ENCODE measurements at regions not wholly inside any gene's neighbourhood (a gene's known extent, or its start where the extent isn't known, plus 50 kb on each side); places are given as distances from the start of the nearest gene placed in this dataset.

DNA sequence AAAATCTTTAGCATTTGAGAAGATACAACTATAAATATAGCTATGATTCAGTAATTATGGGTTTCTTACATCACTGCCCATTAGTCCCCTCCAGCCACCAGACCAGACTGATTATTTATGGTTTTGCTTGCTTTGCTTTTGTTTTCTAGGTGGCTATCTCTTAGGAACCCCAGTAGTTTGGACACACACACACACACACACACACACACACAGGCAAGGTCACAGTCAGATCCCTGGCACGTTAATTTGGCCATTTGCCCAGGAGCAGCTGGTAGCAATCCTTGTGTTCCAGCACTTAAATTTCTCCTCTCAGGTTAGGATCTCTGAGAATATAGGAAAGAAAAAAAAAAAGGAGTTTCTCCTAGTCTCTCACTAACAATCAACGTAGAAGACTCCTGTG is 90.2 kb upstream of the RESF1 start:
- peak; percentile 21 for DNase-seq (ENCODE audit: low read depth)

DNA sequence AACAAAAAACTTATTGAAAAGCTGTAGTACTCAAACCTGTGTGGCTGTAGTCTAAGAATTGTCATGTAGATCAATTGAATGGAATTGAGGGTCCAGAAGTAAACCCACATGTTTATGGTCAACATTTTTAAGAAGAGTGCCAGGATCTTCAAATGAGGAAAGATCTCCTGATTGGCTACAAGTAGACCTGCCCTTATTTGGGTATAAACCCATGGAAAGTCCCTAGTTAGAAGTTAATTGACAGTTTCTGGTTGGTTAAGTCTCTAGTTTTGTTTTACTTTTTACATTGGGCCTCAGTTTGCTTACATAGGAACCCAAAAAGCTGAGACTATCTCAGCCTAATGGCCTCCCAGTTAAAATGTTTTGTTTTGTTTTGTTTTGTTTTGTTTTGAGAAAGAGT is 91.9 kb upstream of the RESF1 start:
- no peak for DNase-seq (ENCODE audit: low read depth)

DNA sequence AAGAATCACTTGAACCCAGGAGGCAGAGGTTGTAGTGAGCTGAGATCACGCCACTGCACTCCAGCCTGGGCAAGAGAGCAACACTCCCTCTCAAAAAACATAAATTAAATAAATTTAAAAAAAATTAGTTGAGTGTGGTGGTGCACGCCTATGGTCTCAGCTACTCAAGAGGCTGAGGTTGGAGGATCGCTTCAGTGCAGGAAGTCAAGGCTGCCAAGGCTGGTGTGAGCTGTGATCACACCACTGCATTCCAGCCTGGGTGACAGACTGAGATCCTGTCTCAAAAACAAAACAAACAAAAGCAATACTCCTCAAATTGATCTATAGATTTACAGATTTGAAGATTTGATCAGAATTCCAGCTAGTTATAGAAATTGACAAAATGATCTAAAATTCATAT is 92.7 kb upstream of the RESF1 start:
- DNase-seq (ENCODE audit: low read depth) = no peak

DNA sequence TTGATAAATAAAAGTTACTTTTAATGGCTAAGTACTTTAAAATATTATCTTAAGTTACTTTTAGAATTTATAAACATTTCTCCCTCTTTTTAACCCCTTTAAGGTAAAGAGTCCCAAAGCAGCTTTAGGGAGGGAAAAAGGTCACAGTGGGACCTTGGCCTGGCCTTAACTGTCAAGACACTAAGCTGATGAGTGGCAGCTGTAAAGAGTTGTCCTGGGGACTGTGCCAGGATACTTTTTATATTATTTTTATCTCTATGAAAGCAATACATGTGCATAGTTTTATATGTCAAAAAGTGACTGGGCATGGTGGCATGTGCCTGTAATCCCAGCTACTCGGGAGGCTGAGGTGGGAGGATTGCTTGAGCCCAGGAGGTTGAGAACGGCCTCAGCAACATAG is 94.2 kb upstream of the RESF1 start:
- DNase-seq (ENCODE audit: low read depth) = no peak

DNA sequence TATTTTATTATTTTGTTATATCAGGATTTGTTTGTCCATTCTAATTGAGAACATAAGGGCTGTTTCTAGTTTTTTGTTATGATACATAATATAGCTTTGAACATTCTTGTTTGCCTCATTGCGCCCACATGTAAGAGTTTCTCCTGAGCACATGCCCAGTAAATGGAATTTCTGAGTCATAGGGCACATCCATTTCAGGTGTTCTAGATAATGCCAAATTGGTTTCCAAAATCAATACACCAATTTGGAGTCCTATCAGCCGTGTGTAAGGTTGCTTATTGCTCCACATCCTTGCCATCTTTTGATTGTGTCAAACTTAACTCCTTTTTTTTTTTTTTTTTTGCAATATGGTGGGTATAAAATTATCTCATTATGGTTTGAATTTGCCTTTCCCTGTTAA is 97.9 kb upstream of the RESF1 start:
- DNase-seq (ENCODE audit: low read depth) = no peak

DNA sequence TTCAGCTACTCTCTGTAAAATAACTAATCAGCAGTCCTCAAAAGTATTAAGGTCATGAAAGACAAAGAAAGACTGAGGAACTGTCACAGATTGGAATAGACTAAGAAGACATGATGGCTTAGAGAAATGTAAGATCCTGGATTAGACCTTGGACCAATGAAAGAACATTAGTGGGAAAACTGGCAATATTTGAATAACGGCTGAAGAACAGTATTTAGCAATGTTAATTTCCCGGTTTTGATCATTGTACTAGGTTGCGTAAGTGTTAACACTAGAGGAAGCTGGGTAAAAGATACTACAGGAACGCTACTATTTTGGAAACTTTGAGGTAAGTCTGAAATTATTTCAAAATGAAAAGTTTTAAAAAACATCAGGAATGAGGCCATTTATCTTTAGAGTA is 98.8 kb upstream of the RESF1 start:
- DNase-seq (ENCODE audit: low read depth) = no peak

DNA sequence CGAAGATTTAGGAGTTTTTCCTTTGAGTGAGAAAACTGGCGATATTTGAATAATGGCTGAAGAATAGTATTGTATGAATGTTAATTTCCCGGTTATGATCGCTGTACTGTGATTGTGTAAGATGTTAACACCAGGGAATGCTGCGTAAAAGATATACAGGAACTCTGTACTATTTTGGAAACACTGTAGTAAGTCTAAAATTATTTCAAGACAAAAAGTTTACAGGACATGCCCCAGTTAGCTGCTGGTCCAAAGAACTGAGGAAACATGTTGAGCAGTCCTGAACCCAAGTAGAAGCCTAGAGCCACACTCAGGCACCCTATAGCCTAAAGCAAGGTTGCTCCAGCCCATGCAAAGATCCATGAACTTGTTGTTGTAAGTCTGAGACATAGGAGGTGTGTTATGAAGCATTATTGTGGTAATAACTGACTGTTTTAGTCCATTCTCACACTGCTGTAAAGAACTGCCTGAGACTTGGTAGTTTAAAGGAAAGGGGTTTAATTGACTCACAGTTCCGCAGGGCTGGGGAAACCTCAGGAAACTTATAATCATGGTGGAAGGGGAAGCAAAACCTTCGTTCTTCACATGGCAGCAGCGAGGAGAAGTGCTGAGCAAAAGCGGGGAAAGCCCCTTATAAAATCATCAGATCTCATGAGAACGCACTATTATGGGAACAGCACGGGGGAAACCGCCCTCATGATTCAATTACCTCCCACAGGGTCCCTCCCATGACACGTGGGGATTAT is 99.8 kb upstream of the RESF1 start:
- DNase-seq (ENCODE audit: low read depth) = no peak

DNA sequence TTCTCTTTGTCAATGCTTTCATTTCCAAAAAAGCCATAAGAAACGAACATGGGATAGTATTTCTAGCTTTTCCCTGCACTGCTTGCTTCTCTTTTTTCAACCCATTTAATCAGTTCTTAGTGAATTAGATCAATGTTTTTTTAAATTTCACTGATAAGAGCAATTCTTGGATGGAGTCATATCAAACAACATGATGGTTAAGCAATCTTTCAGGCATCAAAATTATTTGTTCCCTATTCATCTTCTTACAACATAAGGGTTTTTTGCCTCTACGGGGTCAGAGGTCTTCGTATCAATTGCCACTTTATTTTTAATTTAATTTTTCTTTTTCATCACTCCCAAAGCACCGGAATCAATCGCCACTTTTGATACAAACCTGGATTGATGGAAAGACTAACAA is 103.8 kb upstream of the RESF1 start:
- DNase-seq (ENCODE audit: low read depth) = no peak

DNA sequence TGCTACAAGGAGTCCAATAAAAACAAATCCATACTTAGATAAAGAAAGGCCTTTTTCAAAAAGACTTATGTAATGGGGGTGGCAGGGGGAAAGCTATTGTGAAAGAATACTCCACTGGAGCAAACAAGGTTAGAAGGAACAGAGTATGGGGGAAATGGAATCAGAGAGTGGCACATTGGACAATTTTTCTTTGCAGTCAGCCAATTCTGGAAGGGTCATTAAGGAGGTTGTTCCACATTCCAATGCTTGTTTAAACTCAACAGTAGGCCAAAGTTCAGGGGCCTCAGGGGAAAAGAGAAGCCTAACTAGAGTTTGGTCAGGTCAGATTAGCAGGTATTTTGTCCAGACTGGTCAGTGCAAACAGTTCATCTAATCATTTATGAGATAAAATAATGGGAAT is 105.2 kb upstream of the RESF1 start:
- DNase-seq (ENCODE audit: low read depth) = no peak

DNA sequence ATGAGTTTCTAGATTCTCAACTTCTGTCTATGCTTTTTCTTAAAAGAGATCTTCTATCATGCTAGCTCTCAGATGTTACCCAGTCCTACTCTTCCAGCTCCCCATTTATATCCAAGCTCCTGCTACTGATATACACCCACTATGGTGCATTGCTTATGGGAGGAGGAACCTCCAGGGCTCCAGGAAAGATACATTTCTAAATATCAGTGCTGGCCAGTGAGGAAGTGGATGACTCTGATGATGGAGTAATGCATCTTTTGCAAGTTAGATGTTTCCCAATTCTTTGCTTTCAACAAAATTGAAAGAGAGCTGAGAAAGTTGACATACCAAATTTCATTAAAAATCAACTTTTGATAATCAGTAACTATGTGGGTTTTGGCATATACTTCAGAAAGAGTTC is 105.7 kb upstream of the RESF1 start:
- no peak for DNase-seq (ENCODE audit: low read depth)

DNA sequence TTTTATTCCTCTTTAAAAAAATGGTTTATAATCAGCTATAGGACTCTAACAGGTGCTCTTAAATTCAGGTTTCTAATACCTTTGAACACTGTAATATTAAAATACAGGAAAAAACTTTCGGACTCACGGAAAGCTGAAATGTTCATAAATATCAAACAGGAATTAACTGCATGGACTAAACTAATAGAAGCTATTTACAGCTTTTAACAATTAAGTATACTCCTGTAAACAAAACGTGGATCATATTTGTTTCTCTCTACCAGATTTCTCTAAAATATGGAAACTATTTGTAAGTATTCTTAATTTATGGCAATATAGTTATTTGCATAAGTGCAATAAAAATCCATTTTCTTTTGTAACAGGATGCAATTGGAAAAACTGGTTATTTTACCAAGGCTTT is 108.9 kb upstream of the RESF1 start:
- DNase-seq (ENCODE audit: low read depth) = no peak

DNA sequence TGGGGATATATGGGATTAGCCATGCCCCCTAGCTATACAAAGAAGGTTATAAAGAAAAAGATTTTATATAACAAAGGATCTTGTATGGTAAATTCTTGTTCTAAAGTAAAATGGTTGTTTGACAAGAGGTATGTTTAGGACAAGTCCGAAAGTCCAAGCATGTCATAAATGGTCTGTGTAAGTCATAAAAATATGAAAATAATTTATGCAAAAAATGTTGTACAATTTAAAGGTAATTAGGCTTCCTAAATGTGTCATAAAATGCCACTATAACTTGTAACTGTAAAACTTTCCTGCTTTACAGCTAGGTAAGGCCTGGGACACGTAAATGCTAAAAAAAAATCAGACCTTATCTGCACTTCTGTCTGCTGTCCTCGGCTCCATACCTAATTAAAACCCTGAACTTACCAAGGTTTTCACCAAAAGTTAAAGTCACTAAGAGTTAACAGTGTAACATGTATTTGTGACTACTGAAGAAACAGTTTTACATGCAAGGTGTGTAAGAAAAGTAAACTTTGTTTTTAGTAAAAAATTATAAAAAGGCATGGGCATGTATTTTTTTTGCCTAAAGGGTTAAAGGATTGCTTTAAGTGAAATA is 110.0 kb upstream of the RESF1 start:
- no peak for DNase-seq (ENCODE audit: low read depth)

DNA sequence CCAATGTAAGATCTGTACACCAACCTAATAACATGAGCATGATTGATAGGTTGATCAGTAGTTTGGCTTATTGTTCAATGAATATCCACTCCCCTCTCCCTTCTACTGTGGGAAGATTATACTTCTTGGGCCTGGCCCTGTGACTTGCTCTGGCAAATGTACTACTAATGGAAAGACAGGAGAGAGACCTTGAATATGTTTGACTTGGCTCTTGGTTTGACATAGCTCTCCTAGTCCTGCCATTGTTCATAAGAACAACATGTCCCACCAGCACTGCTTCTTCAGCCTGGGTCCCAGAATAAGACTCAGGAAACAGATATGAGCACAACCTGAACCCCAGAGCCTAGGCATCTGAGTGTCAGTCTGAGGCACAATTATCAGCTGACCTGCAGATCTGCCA is 112.8 kb upstream of the RESF1 start:
- DNase-seq (ENCODE audit: low read depth) = no peak

DNA sequence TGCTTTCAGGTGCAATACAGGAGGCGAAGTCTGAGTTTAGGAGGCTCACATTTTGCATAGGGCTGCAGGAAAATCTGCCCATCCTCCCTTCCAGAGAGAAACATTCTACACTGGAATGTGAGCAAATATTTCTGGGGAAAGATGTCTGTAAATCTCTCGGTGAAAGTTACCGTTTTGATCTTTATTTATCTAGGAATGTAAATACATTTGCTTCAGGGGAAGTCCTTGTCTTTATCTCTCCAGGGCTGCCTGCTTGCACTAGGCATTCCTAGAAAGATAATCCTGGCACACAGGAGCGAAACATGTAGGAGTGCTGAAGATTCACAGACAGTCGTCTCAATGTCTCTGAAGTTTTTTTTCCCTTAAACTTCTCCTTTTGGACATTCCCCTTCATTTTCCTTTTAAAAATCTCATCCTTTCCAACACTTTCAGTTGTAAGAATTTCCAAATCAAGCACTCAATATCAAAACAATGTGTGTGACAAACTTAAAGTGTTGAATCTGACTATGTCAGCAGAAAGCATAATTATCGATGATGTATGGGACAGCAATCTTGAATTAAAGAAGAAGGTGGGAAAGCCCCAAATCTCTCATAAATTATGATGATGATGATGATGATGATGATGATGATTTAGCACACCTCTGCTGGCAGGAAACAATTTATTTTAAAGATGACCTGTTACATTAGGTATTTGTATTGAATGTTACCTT is 113.4 kb upstream of the RESF1 start:
- DNase-seq (ENCODE audit: low read depth) = no peak

DNA sequence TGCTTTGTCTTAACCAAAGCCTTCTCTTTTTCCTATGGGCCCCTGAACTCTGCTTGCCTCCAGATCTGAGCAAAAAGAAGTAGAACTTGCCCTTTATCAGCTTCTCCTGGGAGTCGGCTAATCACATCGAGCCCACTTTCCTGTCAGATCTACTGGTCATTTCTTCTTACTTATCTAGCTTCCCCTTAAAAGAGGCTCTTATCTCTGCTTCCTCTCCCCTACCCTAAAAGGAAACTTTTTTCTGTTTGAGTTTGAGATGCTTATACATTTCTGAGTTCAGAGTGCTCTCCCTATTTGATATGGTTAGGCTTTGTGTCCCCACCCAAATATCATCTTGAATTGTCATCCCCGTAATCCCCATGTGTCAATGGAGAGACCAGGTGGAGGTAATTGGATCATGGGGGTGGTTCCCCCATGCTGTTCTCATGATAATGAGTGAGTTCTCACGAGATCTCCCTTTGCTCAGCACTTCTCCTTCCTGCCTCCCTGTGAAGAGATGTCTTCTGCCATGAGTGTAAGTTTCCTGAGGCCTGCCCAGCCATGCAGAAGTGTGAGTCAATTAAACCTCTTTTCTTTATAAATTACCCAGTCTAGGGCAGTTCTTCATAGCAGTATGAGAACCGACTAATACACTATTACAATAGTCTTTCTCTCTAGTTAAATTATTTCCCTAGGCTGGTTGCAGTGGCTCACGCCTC is 114.7 kb upstream of the AMN1 start:
- DNase-seq (ENCODE audit: low read depth) = no peak

DNA sequence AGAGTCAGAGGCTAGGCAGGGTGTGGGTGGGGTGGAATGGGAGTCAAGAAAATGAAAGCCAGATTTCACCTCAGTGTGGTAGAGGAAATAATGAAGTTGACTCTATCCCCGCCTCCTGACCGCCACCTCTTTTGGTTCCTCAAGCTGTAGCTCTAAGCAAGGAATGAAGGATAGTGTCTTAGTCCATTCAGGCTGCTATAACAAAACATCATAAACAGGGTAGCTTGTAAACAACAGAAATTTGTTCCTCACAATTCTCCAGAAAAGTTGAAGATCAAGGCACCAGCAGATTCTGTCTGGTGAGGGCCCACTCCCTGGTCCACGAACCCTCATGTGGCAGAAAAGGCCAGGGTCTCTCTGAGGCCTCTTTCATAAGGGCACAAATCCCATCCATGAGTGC is 109.1 kb upstream of the AMN1 start:
- DNase-seq (ENCODE audit: low read depth) = no peak

DNA sequence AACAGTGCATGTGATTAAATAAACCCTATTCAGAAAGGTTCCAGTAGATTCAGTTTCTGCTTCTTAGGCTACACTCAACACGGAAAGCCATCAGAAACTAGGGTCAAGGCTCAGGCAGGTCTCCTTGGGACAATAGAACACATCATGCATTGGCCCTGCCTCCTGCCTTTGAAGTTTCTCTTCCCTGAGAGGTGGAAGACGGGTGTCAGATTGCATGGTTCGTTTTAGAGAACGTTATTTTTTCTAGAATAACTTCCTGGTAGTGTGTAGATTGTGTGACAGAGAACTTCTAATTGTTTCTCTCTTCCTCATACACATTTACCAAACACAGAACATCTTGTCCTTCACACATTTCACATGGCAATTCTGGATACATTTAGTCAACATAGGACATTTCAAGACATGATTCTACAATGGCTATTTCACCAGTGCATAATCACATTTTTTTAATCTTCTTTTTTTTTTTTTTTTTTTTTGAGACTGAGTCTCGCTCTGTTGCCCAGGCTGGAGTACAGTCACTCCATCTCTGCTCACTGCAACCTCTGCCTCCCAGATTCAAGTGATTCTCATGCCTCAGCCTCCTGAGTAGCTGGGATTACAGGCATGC is 106.6 kb upstream of the AMN1 start:
- no peak for DNase-seq (ENCODE audit: low read depth)

DNA sequence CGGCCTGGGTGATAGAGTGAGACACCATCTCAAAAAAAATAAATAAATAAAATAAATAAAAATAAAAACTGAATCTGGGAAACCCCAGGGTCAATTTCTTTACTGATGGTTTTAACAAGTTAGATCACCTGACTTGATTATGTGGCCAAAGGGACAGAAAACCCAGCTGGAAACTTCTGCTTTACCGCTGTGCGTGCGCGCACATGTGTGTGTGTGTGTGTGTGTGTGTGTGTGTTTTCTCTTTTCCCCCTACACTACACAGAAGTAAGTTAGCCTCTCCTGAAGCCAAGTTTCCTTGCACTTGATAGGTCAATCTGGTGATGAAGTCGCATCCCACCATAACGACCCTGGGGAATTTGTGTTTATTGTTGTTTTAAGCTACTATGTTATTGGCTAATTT is 105.3 kb upstream of the AMN1 start:
- no peak for DNase-seq (ENCODE audit: low read depth)

DNA sequence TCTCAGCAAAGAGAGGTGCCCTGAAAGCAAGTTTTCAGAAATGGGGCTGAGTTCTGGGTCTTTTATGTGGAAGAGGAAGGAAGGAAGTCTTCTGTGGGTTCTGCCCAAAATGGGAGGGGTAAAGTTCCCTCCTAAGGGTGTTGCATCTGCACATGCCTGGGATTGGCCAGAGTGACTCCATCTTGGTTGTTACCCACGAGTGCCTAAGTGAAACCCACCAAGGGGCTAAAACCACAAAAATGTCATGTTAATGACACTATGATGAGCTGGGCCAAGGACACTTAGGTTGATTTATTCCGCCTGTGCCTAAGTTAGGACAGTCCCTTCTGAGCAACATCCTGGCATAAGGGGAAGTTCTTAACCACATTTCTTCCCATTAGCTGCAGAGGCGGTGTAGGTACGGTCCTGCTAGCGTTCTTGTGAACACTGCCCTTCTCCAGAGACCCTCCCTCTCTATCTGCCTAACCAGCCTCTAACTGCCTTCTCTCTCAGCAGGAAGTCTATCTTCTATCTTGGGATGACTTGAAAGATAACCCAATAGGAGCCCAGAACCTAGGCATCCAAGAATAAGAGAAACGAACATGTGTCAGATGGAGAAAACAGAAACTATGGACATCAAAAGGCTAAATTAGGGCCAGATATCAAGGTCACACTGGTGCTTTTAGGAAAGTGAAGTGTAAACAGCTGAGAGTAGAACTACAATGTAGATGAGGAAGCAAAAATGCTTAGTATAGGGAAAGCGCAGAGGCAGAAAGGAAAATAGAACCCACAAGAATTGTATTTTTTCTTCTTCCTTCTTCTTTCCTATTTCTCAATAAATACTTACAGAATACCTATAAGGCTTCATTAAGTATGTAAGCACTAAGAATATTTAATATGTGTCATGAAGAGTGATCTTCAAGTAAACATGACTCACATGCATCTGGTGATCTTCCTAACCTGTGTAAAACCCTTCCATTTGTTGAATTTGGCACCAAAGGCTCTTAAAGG is 104.2 kb upstream of the AMN1 start:
- no peak for DNase-seq (ENCODE audit: low read depth)

DNA sequence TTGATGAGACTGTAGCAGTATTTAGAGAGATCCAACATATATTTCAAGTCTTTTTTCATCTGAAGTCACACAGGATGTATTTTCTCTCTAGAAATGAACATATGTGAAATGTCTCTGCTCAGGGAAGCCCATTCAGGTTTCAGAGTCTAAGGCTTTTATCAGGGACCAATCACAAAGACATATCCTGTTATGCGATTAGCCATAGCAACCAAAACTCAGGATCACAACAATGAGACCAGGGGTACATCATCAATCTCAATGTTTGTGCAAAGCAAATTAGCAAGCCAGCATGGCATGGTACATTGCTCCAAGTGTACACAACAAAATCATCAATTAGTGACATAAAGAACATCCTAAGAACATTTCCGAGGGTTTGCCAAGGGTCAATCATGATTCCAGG is 99.2 kb upstream of the AMN1 start:
- no peak for DNase-seq (ENCODE audit: low read depth)

DNA sequence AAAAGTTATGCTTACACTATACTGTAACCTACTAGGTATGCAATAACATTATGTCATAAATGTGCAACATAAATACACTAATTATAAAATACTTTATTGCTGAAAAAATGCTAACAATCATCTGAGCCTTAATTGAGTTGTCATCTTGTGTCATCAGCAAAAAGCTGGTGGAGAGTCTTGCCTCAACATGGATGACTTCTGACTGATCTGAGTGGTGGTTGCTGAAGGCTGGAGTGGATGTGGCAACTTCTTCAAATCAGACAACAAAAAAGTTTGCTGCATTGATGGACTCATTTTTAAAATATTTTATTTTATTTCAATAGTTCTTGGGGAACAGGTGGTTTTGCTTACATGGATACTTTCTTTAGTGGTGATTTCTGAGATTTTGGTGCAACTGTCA is 93.9 kb upstream of the AMN1 start:
- DNase-seq (ENCODE audit: low read depth) = no peak
